Hepatocyte (in vitro differentiated cells): ENCODE measurements at regions not wholly inside any gene's neighbourhood (a gene's known extent, or its start where the extent isn't known, plus 50 kb on each side); places are given as distances from the start of the nearest gene placed in this dataset.
"Not testable (repeated sequence)": the region's sequence is repeated elsewhere in the genome, so short reads cannot be mapped to it uniquely, and the experiment has no call there.

ENCODE experiments used
- DNase-seq: peaks from one replicate; pipeline ENCODE4 v3.0.0-alpha.2; 2016; ENCODE audit warnings: low spot score
- H2AFZ ChIP-seq: fragments of 200-600 bp; sonication (generic); 2 replicates; pipeline ENCODE4 v1.6.0; 2016; ENCODE audit warnings: antibody characterized with exemption, mild to moderate bottlenecking
- H3K27ac ChIP-seq: fragments of 200-600 bp; sonication (generic); 2 replicates; pipeline ENCODE4 v1.5.1; 2016; ENCODE audit warnings: mild to moderate bottlenecking
- H3K27me3 ChIP-seq: fragments of 200-600 bp; sonication (generic); 2 replicates; pipeline ENCODE4 v1.6.1; 2016
- H3K36me3 ChIP-seq: fragments of 200-600 bp; sonication (generic); replicated peaks from 2 replicates; pipeline ENCODE4 v1.5.1; 2016; ENCODE audit warnings: low read depth; ENCODE audit not compliant: insufficient read depth
- H3K4me1 ChIP-seq: fragments of 200-600 bp; sonication (generic); 2 replicates; pipeline ENCODE4 v1.5.1; 2016; ENCODE audit warnings: mild to moderate bottlenecking, moderate library complexity; ENCODE audit not compliant: insufficient read depth
- H3K4me2 ChIP-seq: fragments of 200-600 bp; sonication (generic); 2 replicates; pipeline ENCODE4 v1.6.0; 2016
- H3K4me3 ChIP-seq: fragments of 200-600 bp; sonication (generic); 2 replicates; pipeline ENCODE4 v1.5.1; 2016; ENCODE audit warnings: mild to moderate bottlenecking
- H3K79me2 ChIP-seq: fragments of 200-600 bp; sonication (generic); 2 replicates; pipeline ENCODE4 v1.6.0; 2017; ENCODE audit warnings: mild to moderate bottlenecking
- H3K9me2 ChIP-seq: fragments of 200-600 bp; sonication (generic); replicated peaks from 2 replicates; pipeline ENCODE4 v1.6.0; 2017; ENCODE audit warnings: mild to moderate bottlenecking; ENCODE audit not compliant: insufficient read depth
- H3K9me3 ChIP-seq: fragments of 200-600 bp; sonication (generic); 2 replicates; pipeline ENCODE4 v1.5.1; 2016; ENCODE audit warnings: low read depth, mild to moderate bottlenecking
- H4K20me1 ChIP-seq: fragments of 200-600 bp; sonication (generic); 2 replicates; pipeline ENCODE4 v1.6.0; 2016; ENCODE audit warnings: mild to moderate bottlenecking; ENCODE audit not compliant: insufficient read depth, poor library complexity, severe bottlenecking
- CTCF ChIP-seq: fragments of 200-600 bp; sonication (generic); IDR thresholded peaks from 2 replicates; pipeline ENCODE4 v1.5.1; 2016; ENCODE audit warnings: antibody characterized with exemption, mild to moderate bottlenecking; ENCODE audit not compliant: poor library complexity
- EZH2 ChIP-seq: fragments of 200-600 bp; sonication (generic); IDR thresholded peaks from 2 replicates; pipeline ENCODE4 v1.6.1; 2016; ENCODE audit warnings: antibody characterized with exemption, mild to moderate bottlenecking, borderline replicate concordance
- EZH2phosphoT487 ChIP-seq: fragments of 200-600 bp; sonication (generic); IDR thresholded peaks from one replicate; pipeline ENCODE4 v1.6.1; 2018; ENCODE audit warnings: antibody characterized with exemption, mild to moderate bottlenecking, low read depth, moderate library complexity; ENCODE audit not compliant: unreplicated experiment, severe bottlenecking
- WGBS: methylation state at CpG from one replicate; pipeline ENCODE4 v1.1.6; 2016; ENCODE audit warnings: low lambda C conversion rate; ENCODE audit errors: missing lambda C conversion rate; 5-methylcytosine and 5-hydroxymethylcytosine counted together

GRCh38 chr4:82275431-82276331 lies 98.1 kb downstream of the HNRNPD start:
- no peaks in the 10 kb centered on the region for H3K9me2 ChIP-seq
- no peaks in the 10 kb centered on the region for H3K27me3 ChIP-seq
- no peak overlapping the region for H2AFZ ChIP-seq
- 84% methylated on average over 9 of the region's 9 CpGs for WGBS
- H3K79me2 ChIP-seq: no peaks in the 10 kb centered on the region
- H3K27ac ChIP-seq: no peak overlapping the region
- H3K4me2 ChIP-seq: no peak overlapping the region
- no peaks in the 10 kb centered on the region for H3K9me3 ChIP-seq
- DNase-seq: no peak
- no peaks in the 10 kb centered on the region for H3K36me3 ChIP-seq
- peaks cover 6% of the 10 kb centered on the region for H3K4me1 ChIP-seq
- H3K4me3 ChIP-seq: no peak overlapping the region
- no peaks in the 10 kb centered on the region for H4K20me1 ChIP-seq
- TF ChIP-seq CTCF (no peak), EZH2phosphoT487 (no peak), EZH2 (no peak)

GRCh38 chr4:82274700-82275099 lies 99.1 kb downstream of the HNRNPD start:
- H3K4me2 ChIP-seq, H3K36me3 ChIP-seq, H3K27me3 ChIP-seq, H4K20me1 ChIP-seq, H3K79me2 ChIP-seq, H3K4me3 ChIP-seq, H3K27ac ChIP-seq, DNase-seq, H2AFZ ChIP-seq, H3K9me2 ChIP-seq, H3K9me3 ChIP-seq, H3K4me1 ChIP-seq: not testable (repeated sequence)
- WGBS: 91% methylated on average over 7 of the region's 7 CpGs

GRCh38 chr4:82272523-82272922 lies 101.3 kb downstream of the HNRNPD start:
- DNase-seq, H3K9me3 ChIP-seq, H3K79me2 ChIP-seq, H3K27me3 ChIP-seq, H2AFZ ChIP-seq, H3K4me1 ChIP-seq, H3K9me2 ChIP-seq, H3K27ac ChIP-seq, H3K36me3 ChIP-seq, H3K4me3 ChIP-seq, H4K20me1 ChIP-seq: not testable (repeated sequence)
- WGBS: 77% methylated on average over 4 of the region's 4 CpGs
- H3K4me2 ChIP-seq: peak overlapping the region; percentile 59

- H3K9me2 ChIP-seq, H2AFZ ChIP-seq, H3K36me3 ChIP-seq, H3K4me3 ChIP-seq, H3K4me1 ChIP-seq, H4K20me1 ChIP-seq, H3K9me3 ChIP-seq, H3K79me2 ChIP-seq, H3K27me3 ChIP-seq, H3K27ac ChIP-seq: not testable (repeated sequence)
- peak; percentile 21 for DNase-seq
- peak overlapping the region; percentile 59 for H3K4me2 ChIP-seq
- 55% methylated on average over 9 of the region's 9 CpGs for WGBS
These were observed 101.8 kb downstream of the HNRNPD start for GRCh38 chr4:82271915-82272480.

- Histone ChIP-seq H3K4me2 (no peak overlapping the region), H3K9me2 (no peaks in the 10 kb centered on the region), H3K4me3 (no peak overlapping the region), H3K27ac (no peak overlapping the region), H3K9me3 (no peaks in the 10 kb centered on the region), H3K79me2 (no peaks in the 10 kb centered on the region), H2AFZ (no peak overlapping the region), H3K36me3 (no peaks in the 10 kb centered on the region), H4K20me1 (no peaks in the 10 kb centered on the region), H3K27me3 (no peaks in the 10 kb centered on the region), H3K4me1 (peaks cover 6% of the 10 kb centered on the region)
- no peak for DNase-seq
- WGBS: 62% methylated on average over 3 of the region's 3 CpGs
- no peak for TF ChIP-seq EZH2
- TF ChIP-seq EZH2phosphoT487: no peak
- TF ChIP-seq CTCF: no peak
These were observed 105.0 kb downstream of the HNRNPD start for GRCh38 chr4:82268826-82269193.
